ENCODE measurements at regions not wholly inside any gene's neighbourhood (a gene's known extent, or its start where the extent isn't known, plus 50 kb on each side); places are given as distances from the start of the nearest gene placed in this dataset.

DNA sequence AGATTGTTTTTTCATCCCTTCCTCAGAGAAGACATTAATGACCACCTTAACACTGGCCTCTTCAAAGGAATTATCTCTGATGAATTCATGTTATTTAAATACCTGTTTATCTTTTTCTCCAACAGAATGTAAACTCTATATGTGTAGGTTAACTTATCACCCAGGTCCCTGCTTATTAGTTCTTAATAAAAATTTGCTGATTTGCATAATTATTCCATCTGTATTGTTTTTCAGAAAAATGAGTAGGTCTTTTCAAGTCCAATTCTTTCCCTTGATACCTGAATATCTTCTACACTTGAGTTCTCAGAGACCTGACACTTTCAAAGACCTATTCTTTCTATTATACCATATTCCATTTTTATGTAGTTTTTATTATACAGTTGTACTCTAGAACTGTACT, 886.7 kb upstream of the TMPRSS15 start:
- TF ChIP-seq, protein P1, sequence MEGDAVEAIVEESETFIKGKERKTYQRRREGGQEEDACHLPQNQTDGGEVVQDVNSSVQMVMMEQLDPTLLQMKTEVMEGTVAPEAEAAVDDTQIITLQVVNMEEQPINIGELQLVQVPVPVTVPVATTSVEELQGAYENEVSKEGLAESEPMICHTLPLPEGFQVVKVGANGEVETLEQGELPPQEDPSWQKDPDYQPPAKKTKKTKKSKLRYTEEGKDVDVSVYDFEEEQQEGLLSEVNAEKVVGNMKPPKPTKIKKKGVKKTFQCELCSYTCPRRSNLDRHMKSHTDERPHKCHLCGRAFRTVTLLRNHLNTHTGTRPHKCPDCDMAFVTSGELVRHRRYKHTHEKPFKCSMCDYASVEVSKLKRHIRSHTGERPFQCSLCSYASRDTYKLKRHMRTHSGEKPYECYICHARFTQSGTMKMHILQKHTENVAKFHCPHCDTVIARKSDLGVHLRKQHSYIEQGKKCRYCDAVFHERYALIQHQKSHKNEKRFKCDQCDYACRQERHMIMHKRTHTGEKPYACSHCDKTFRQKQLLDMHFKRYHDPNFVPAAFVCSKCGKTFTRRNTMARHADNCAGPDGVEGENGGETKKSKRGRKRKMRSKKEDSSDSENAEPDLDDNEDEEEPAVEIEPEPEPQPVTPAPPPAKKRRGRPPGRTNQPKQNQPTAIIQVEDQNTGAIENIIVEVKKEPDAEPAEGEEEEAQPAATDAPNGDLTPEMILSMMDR (conservative IDR thresholded peaks at IDR 0.05): no peak
- TF ChIP-seq ZFX (IDR thresholded peaks at IDR 0.05): no peak
